Upper lobe of left lung (tissue), 6 donors: ENCODE measurements at regions not wholly inside any gene's neighbourhood (a gene's known extent, or its start where the extent isn't known, plus 50 kb on each side); places are given as distances from the start of the nearest gene placed in this dataset.
A peak's percentile ranks its signal among the peaks of the same experiment; 100 is the strongest.

Experiments used
- ATAC-seq, 2 donors: fragments of 200-7000 bp; cut with Tn5 transposase; one replicate each; pipeline ENCODE4 v1.9.1; 2022; ENCODE audit warnings: mild to moderate bottlenecking in 2 of 2, moderate library complexity in 2 of 2; ENCODE audit not compliant: low FRiP score in 2 of 2
- DNase-seq, 2 donors: peaks; one replicate each; pipeline ENCODE4 v3.0.0-alpha.2; 2019 to 2020
- H3K27ac ChIP-seq, 4 donors: fragments of 200-600 bp; sonication (generic); one replicate each; pipeline ENCODE4 v1.5.1; 2016 to 2019
- H3K27me3 ChIP-seq, 4 donors: fragments of 200-600 bp; sonication (generic); one replicate each; pipeline ENCODE4 v1.5.1; 2017 to 2019
- H3K36me3 ChIP-seq, 4 donors: fragments of 200-600 bp; sonication (generic); one replicate each; pipeline ENCODE4 v1.5.1; 2016 to 2019
- H3K4me1 ChIP-seq, 4 donors: fragments of 200-600 bp; sonication (generic); one replicate each; pipeline ENCODE4 v1.5.1; 2018 to 2019
- H3K4me3 ChIP-seq, 4 donors: fragments of 200-600 bp; sonication (generic); one replicate each; pipeline ENCODE4 v1.5.1; 2017 to 2019; ENCODE audit warnings: mild to moderate bottlenecking in 2 of 4, moderate library complexity in 1 of 4
- H3K9me3 ChIP-seq, 4 donors: fragments of 200-600 bp; sonication (generic); one replicate each; pipeline ENCODE4 v1.5.1; 2018 to 2019
- CTCF ChIP-seq, 6 experiments: fragments of 450-650 bp in 4 of 6; fragments of 200-600 bp in 2 of 6; sonication (generic) in 2 of 6; IDR thresholded peaks; one replicate each; pipeline ENCODE4 v1.5.1; 2016 to 2019; ENCODE audit warnings: antibody characterized with exemption in 6 of 6
- EP300 ChIP-seq, 4 donors: sonication (generic); formaldehyde crosslinking; IDR thresholded peaks; one replicate each; pipeline ENCODE4 v1.5.1; 2017; ENCODE audit warnings: antibody characterized with exemption in 4 of 4, control low read depth in 2 of 4
- POLR2A ChIP-seq, 4 donors: fragments of 450-650 bp; IDR thresholded peaks; one replicate each; pipeline ENCODE4 v1.5.1; 2016 to 2017; ENCODE audit warnings: antibody characterized with exemption in 4 of 4, mild to moderate bottlenecking in 2 of 4
- POLR2AphosphoS5 ChIP-seq, 2 donors: sonication (generic); formaldehyde crosslinking; IDR thresholded peaks; one replicate each; pipeline ENCODE4 v1.5.1; 2017; ENCODE audit warnings: antibody characterized with exemption in 2 of 2
- whole genome bisulfite sequencing, 2 donors: methylation state at CpG; one replicate each; pipeline ENCODE4 v1.1.5; 2017 to 2018; 5-methylcytosine and 5-hydroxymethylcytosine counted together
- donor health status: DM: no; HTN: no; CAD: no; lungs with moderate emphysema.
- donor health status: DM: no; HTN: yes; CAD: no; lungs with severe emphysema.

GRCh38 chr16:49910541-49911071, 54.7 kb upstream of the ZNF423 start:
- ATAC-seq = no peak
- WGBS, 2 donors = 86 to 87% methylated on average over 13 to 14 of the region's 14 CpGs
- TF ChIP-seq EP300 (IDR thresholded peaks at IDR 0.05) (no peak), POLR2AphosphoS5 (IDR thresholded peaks at IDR 0.05) (no peak), POLR2A (IDR thresholded peaks at IDR 0.05) (no peak), CTCF (IDR thresholded peaks at IDR 0.05) (no peak)
- peak in 1 of 2 donors; percentile 63 for DNase-seq
- H3K27ac ChIP-seq = no peak overlapping the region
- H3K4me3 ChIP-seq = no peak overlapping the region
- H3K9me3 ChIP-seq = no peaks in the 10 kb centered on the region
- no peaks in the 10 kb centered on the region for H3K27me3 ChIP-seq
- no peaks in the 10 kb centered on the region for H3K36me3 ChIP-seq
- no peaks in the 10 kb centered on the region for H3K4me1 ChIP-seq

GRCh38 chr16:49911430-49911829, 55.5 kb upstream of the ZNF423 start:
- Histone ChIP-seq H3K4me3 (no peak overlapping the region), H3K36me3 (no peaks in the 10 kb centered on the region), H3K27me3 (no peaks in the 10 kb centered on the region), H3K27ac (no peak overlapping the region), H3K9me3 (no peaks in the 10 kb centered on the region), H3K4me1 (no peaks in the 10 kb centered on the region)
- DNase-seq (no peak), ATAC-seq (no peak)
- TF ChIP-seq EP300 (IDR thresholded peaks at IDR 0.05) (no peak), POLR2AphosphoS5 (IDR thresholded peaks at IDR 0.05) (no peak), CTCF (IDR thresholded peaks at IDR 0.05) (no peak), POLR2A (IDR thresholded peaks at IDR 0.05) (no peak)
- 92 to 100% methylated on average over 2 of the region's 2 CpGs for WGBS, 2 donors

- DNase-seq = no peak
- no peak for ATAC-seq
- no peaks in the 10 kb centered on the region for H3K9me3 ChIP-seq
Observed at GRCh38 chr16:49912721-49913120, 56.8 kb upstream of the ZNF423 start.

GRCh38 chr16:49913720-49914119, 57.8 kb upstream of the ZNF423 start:
- ATAC-seq (no peak), DNase-seq (no peak)
- no peaks in the 10 kb centered on the region for H3K36me3 ChIP-seq
- WGBS, 2 donors = 74 to 78% methylated on average over 6 of the region's 6 CpGs
- no peaks in the 10 kb centered on the region for H3K4me1 ChIP-seq
- no peak overlapping the region for H3K27ac ChIP-seq
- no peaks in the 10 kb centered on the region for H3K9me3 ChIP-seq
- TF ChIP-seq EP300 (IDR thresholded peaks at IDR 0.05) (no peak), POLR2AphosphoS5 (IDR thresholded peaks at IDR 0.05) (no peak), CTCF (IDR thresholded peaks at IDR 0.05) (no peak), POLR2A (IDR thresholded peaks at IDR 0.05) (no peak)
- H3K27me3 ChIP-seq = no peaks in the 10 kb centered on the region
- H3K4me3 ChIP-seq = no peak overlapping the region

More at GRCh38 chr16:49912721-49913120, 56.8 kb upstream of the ZNF423 start:
- Histone ChIP-seq H3K27me3 (no peaks in the 10 kb centered on the region), H3K4me3 (no peak overlapping the region), H3K27ac (no peak overlapping the region), H3K4me1 (no peaks in the 10 kb centered on the region), H3K36me3 (no peaks in the 10 kb centered on the region)
- WGBS, 2 donors = 59 to 78% methylated on average over 3 to 4 of the region's 4 CpGs
- TF ChIP-seq POLR2AphosphoS5 (IDR thresholded peaks at IDR 0.05) (no peak), EP300 (IDR thresholded peaks at IDR 0.05) (no peak), POLR2A (IDR thresholded peaks at IDR 0.05) (no peak), CTCF (IDR thresholded peaks at IDR 0.05) (no peak)

- H3K27ac ChIP-seq = no peak overlapping the region
- TF ChIP-seq POLR2A (IDR thresholded peaks at IDR 0.05) = no peak
- no peak for TF ChIP-seq POLR2AphosphoS5 (IDR thresholded peaks at IDR 0.05)
- no peak for TF ChIP-seq CTCF (IDR thresholded peaks at IDR 0.05)
- no peak for TF ChIP-seq EP300 (IDR thresholded peaks at IDR 0.05)
- no peaks in the 10 kb centered on the region for H3K36me3 ChIP-seq
- H3K4me1 ChIP-seq = no peaks in the 10 kb centered on the region
- ATAC-seq (no peak), DNase-seq (no peak)
- 47 to 63% methylated on average over 4 to 5 of the region's 5 CpGs for WGBS, 2 donors
- no peaks in the 10 kb centered on the region for H3K27me3 ChIP-seq
- H3K4me3 ChIP-seq = no peak overlapping the region
- no peaks in the 10 kb centered on the region for H3K9me3 ChIP-seq
Observed at GRCh38 chr16:49914657-49915056, 58.7 kb upstream of the ZNF423 start.
